ENCODE measurements at regions not wholly inside any gene's neighbourhood (a gene's known extent, or its start where the extent isn't known, plus 50 kb on each side); places are given as distances from the start of the nearest gene placed in this dataset.

DNA sequence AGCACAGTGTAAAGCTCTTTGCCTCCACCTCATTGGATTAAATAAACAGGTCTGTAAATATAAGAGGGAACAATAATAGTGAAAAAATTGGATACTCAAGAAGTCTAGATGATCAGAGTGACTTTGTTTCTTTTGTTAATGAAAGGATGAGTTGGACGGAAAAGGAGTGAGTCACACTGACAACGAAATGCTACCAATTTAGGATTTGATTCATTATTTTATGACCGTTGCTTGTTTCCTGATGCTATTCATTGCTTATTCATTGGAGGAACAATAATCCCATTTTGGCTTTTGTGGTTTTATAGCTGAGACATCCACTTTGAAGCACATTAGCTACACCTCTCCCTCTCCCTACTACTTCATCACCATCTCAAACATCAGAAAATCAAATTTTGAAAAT is 74.4 kb upstream of the DYNLT3 start:
- POLR2A ChIA-PET = no interaction called here
- Histone ChIP-seq H3K9me3 (replicated peaks; ENCODE audit: control insufficient read depth, insufficient read depth, low read length) (no peaks in the 10 kb centered on the region), H3K27ac (ENCODE audit: control insufficient read depth, insufficient read depth) (no peak overlapping the region), H3K4me1 (ENCODE audit: control insufficient read depth, insufficient read depth, low read length) (no peaks in the 10 kb centered on the region), H3K4me3 (no peak overlapping the region), H3K36me3 (ENCODE audit: control insufficient read depth in 2 of 2, insufficient read depth in 2 of 2, low read length in 1 of 2) (no peaks in the 10 kb centered on the region), H4K20me1 (ENCODE audit: control insufficient read depth, insufficient read depth) (no peaks in the 10 kb centered on the region), H3K27me3 (replicated peaks in 1 of 2; ENCODE audit: control insufficient read depth in 2 of 2, insufficient read depth in 2 of 2, low read length in 1 of 2) (no peaks in the 10 kb centered on the region), H2AFZ (ENCODE audit: control insufficient read depth, low read depth, low read length) (no peak overlapping the region), H3K4me2 (ENCODE audit: control insufficient read depth, insufficient read depth) (no peak overlapping the region), H3K79me2 (ENCODE audit: control insufficient read depth, insufficient read depth, low read length) (no peaks in the 10 kb centered on the region), H3K9ac (ENCODE audit: control insufficient read depth, insufficient read depth, low read length) (no peak overlapping the region)
- DNase-seq (ENCODE audit: low read depth, low spot score) (no peak), ATAC-seq (no peak), FAIRE-seq (no peak)
- SMC1A ChIA-PET (ENCODE audit: uncharacterized antibody, unreplicated experiment) = no interaction called here
- WGBS (ENCODE audit: insufficient coverage, insufficient replicate concordance, low lambda C conversion rate, missing lambda C conversion rate) = 13% methylated on average over 3 of the region's 3 CpGs
- TF ChIP-seq, protein P1, sequence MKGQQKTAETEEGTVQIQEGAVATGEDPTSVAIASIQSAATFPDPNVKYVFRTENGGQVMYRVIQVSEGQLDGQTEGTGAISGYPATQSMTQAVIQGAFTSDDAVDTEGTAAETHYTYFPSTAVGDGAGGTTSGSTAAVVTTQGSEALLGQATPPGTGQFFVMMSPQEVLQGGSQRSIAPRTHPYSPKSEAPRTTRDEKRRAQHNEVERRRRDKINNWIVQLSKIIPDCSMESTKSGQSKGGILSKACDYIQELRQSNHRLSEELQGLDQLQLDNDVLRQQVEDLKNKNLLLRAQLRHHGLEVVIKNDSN (IDR thresholded peaks at IDR 0.05; ENCODE audit: borderline replicate concordance, extremely low read length, insufficient read depth, low read depth, low read length) = no peak
- TF ChIP-seq EP300 (IDR thresholded peaks at IDR 0.05; ENCODE audit: borderline replicate concordance in 1 of 2, control insufficient read depth in 1 of 2, low read depth in 2 of 2, low read length in 2 of 2) = no peak
- no peak for TF ChIP-seq GABPA (IDR thresholded peaks at IDR 0.05; ENCODE audit: low read depth)
- CTCF ChIA-PET = no interaction called here
- RAD21 ChIA-PET (ENCODE audit: unreplicated experiment) = no interaction called here
- in situ Hi-C loops (cut with MboI) (no loop called here), intact Hi-C loops (cut with micrococcal nuclease; ENCODE audit: unreplicated experiment) (no loop called here)
- no TSS peak for BruUV-seq (replicated peaks)

DNA sequence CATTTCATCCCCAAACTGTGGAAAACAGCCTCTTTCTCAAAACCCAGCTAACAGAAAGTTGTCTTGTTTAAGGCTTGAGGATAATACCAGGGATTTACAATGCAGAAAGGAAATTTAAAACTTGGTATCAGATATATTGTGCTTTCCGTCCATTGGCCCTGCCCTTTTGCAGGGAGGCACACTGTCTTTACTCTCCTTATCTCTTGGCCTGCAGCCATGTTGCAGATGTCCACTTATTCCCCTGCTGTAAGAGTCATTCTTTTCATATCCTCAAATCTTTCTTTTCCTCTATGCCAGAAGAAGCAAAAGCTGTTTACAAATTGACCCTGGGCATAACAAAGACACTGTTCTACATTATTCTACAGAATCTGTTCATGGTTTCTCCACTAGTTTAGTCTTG is 75.6 kb upstream of the DYNLT3 start:
- no peak for DNase-seq (ENCODE audit: low read depth, low spot score)
- ATAC-seq = no peak
- ChIA-PET SMC1A (ENCODE audit: uncharacterized antibody, unreplicated experiment) (interaction anchor here (0.6 kb wide), 1 partner anchor 86 kb away, joined by 4 read pairs; no protein-coding TSS in a partner anchor), POLR2A (no interaction called here), RAD21 (ENCODE audit: unreplicated experiment) (interaction anchor here (9.8 kb wide), 1 partner anchor 244 kb away, joined by 71 read pairs; no protein-coding TSS in a partner anchor), CTCF (no interaction called here)
- in situ Hi-C loops (cut with MboI) (no loop called here), intact Hi-C loops (cut with micrococcal nuclease; ENCODE audit: unreplicated experiment) (no loop called here)
- no peak overlapping the region for H3K4me3 ChIP-seq
- H3K79me2 ChIP-seq (ENCODE audit: control insufficient read depth, insufficient read depth, low read length) = no peaks in the 10 kb centered on the region
- no TSS peak for BruUV-seq (replicated peaks)
- H3K4me1 ChIP-seq (ENCODE audit: control insufficient read depth, insufficient read depth, low read length) = no peaks in the 10 kb centered on the region
- no peak overlapping the region for H2AFZ ChIP-seq (ENCODE audit: control insufficient read depth, low read depth, low read length)
- H3K9me3 ChIP-seq (replicated peaks; ENCODE audit: control insufficient read depth, insufficient read depth, low read length) = no peaks in the 10 kb centered on the region
- 53% methylated on average over 1 of the region's 1 CpG for WGBS (ENCODE audit: insufficient coverage, insufficient replicate concordance, low lambda C conversion rate, missing lambda C conversion rate)
- no peak overlapping the region for H3K9ac ChIP-seq (ENCODE audit: control insufficient read depth, insufficient read depth, low read length)
- no peak overlapping the region for H3K4me2 ChIP-seq (ENCODE audit: control insufficient read depth, insufficient read depth)
- TF ChIP-seq ZBTB11 (CRISPR knock-in tag; IDR thresholded peaks at IDR 0.05) (no peak), ZBTB40 (IDR thresholded peaks at IDR 0.05; ENCODE audit: borderline replicate concordance) (no peak), MXI1 (IDR thresholded peaks at IDR 0.05; ENCODE audit: low read depth, low read length) (no peak)
- H4K20me1 ChIP-seq (ENCODE audit: control insufficient read depth, insufficient read depth) = no peaks in the 10 kb centered on the region
- no peaks in the 10 kb centered on the region for H3K27me3 ChIP-seq (replicated peaks in 1 of 2; ENCODE audit: control insufficient read depth in 2 of 2, insufficient read depth in 2 of 2, low read length in 1 of 2)
- H3K36me3 ChIP-seq (ENCODE audit: control insufficient read depth in 2 of 2, insufficient read depth in 2 of 2, low read length in 1 of 2) = no peaks in the 10 kb centered on the region
- no peak for FAIRE-seq
- H3K27ac ChIP-seq (ENCODE audit: control insufficient read depth, insufficient read depth) = no peak overlapping the region

Measured in GM12878 (cell line).